ENCODE measurements at regions not wholly inside any gene's neighbourhood (a gene's known extent, or its start where the extent isn't known, plus 50 kb on each side); places are given as distances from the start of the nearest gene placed in this dataset.

DNA sequence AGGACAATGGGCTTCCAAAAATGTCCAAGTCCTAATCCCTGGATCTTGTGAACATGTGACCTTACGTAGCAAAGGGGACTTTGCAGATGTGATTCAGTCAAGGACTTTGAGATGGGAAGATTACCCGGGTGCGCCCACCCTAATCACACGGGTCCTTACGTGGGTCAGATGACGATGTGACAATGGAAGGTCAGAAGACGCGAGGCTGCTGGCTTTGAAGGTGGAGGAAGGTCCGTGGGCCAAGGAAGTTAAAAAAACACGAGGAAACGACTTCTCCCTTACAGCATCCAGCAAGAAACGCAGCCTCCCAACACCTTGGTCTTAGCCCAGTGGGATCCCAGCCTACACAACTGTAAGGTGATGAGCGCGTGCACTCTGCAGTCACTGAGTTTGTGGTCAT, 860.1 kb downstream of the TBC1D22A start:
- TF ChIP-seq, protein P1, sequence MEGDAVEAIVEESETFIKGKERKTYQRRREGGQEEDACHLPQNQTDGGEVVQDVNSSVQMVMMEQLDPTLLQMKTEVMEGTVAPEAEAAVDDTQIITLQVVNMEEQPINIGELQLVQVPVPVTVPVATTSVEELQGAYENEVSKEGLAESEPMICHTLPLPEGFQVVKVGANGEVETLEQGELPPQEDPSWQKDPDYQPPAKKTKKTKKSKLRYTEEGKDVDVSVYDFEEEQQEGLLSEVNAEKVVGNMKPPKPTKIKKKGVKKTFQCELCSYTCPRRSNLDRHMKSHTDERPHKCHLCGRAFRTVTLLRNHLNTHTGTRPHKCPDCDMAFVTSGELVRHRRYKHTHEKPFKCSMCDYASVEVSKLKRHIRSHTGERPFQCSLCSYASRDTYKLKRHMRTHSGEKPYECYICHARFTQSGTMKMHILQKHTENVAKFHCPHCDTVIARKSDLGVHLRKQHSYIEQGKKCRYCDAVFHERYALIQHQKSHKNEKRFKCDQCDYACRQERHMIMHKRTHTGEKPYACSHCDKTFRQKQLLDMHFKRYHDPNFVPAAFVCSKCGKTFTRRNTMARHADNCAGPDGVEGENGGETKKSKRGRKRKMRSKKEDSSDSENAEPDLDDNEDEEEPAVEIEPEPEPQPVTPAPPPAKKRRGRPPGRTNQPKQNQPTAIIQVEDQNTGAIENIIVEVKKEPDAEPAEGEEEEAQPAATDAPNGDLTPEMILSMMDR (IDR thresholded peaks at IDR 0.05): no peak
- no peak for TF ChIP-seq POLR2A (IDR thresholded peaks at IDR 0.05)

Measured in heart left ventricle (tissue), 13 donors.